Fibroblast of lung (primary cell): ENCODE measurements at regions not wholly inside any gene's neighbourhood (a gene's known extent, or its start where the extent isn't known, plus 50 kb on each side); places are given as distances from the start of the nearest gene placed in this dataset.
A peak's percentile ranks its signal among the peaks of the same experiment; 100 is the strongest.

Source experiments
- DNase-seq, 2 donors: peaks; one replicate each; pipeline versions ENCODE4 v3.0.0 to v3.0.0-alpha.2; 2010; ENCODE audit warnings: low read depth in 2 of 2
- H2AFZ ChIP-seq: 2 replicates; pipeline ENCODE4 v1.5.1; 2012; ENCODE audit warnings: low read length, control low read depth, inconsistent platforms
- H3K27ac ChIP-seq: 2 replicates; pipeline ENCODE4 v1.5.1; 2011; ENCODE audit warnings: low read length, control low read depth; ENCODE audit not compliant: insufficient read depth
- H3K27me3 ChIP-seq: 2 replicates; pipeline ENCODE4 v1.5.1; 2011; ENCODE audit warnings: mild to moderate bottlenecking, low read length; ENCODE audit not compliant: control insufficient read depth, insufficient read depth
- H3K36me3 ChIP-seq: 2 replicates; pipeline ENCODE4 v1.5.1; 2011; ENCODE audit warnings: low read length; ENCODE audit not compliant: control insufficient read depth, insufficient read depth
- H3K4me1 ChIP-seq: 2 replicates; pipeline ENCODE4 v1.5.1; 2011; ENCODE audit warnings: low read length; ENCODE audit not compliant: control insufficient read depth, insufficient read depth; ENCODE audit errors: extremely low read depth
- H3K4me2 ChIP-seq: 2 replicates; pipeline ENCODE4 v1.5.1; 2011; ENCODE audit warnings: low read length, control low read depth; ENCODE audit not compliant: insufficient read depth; ENCODE audit errors: extremely low read depth
- H3K4me3 ChIP-seq, 4 experiments: fragments of 200-600 bp in 1 of 4; sonication (generic) in 1 of 4; replicated peaks in 1 of 4; 2 replicates each; pipeline ENCODE4 v1.5.1; 2011 to 2016; ENCODE audit warnings: low read length in 4 of 4, low read depth in 3 of 4, mild to moderate bottlenecking in 3 of 4, control low read depth in 2 of 4, inconsistent platforms in 1 of 4, mixed read lengths in 1 of 4; ENCODE audit not compliant: insufficient read depth in 1 of 4; ENCODE audit errors: control extremely low read depth in 1 of 4
- H3K79me2 ChIP-seq: 2 replicates; pipeline ENCODE4 v1.5.1; 2012; ENCODE audit warnings: mild to moderate bottlenecking, low read length, inconsistent platforms; ENCODE audit not compliant: control insufficient read depth, insufficient read depth
- H3K9ac ChIP-seq: 2 replicates; pipeline ENCODE4 v1.5.1; 2011; ENCODE audit warnings: mild to moderate bottlenecking, low read length, control low read depth; ENCODE audit not compliant: insufficient read depth
- H3K9me3 ChIP-seq: 2 replicates; pipeline ENCODE4 v1.5.1; 2012; ENCODE audit warnings: low read depth, low read length; ENCODE audit not compliant: control insufficient read depth, insufficient read depth
- H4K20me1 ChIP-seq: 2 replicates; pipeline ENCODE4 v1.5.1; 2011; ENCODE audit warnings: low read length; ENCODE audit not compliant: control insufficient read depth, insufficient read depth; ENCODE audit errors: extremely low read depth
- EZH2 ChIP-seq: IDR thresholded peaks from 2 replicates; pipeline ENCODE4 v1.5.1; 2012; ENCODE audit warnings: low read length, control low read depth, mild to moderate bottlenecking; ENCODE audit errors: missing control alignments
- TF ChIP-seq, protein P1 (sequence below), 2 donors: IDR thresholded peaks in 1 of 2; conservative IDR thresholded peaks in 1 of 2; 1 replicate in 1 of 2; 2 replicates in 1 of 2; pipeline ENCODE4 v1.5.1; 2011 to 2012; ENCODE audit warnings: low read length in 2 of 2, control low read depth in 1 of 2, inconsistent platforms in 1 of 2, low read depth in 1 of 2, mild to moderate bottlenecking in 1 of 2

DNA sequence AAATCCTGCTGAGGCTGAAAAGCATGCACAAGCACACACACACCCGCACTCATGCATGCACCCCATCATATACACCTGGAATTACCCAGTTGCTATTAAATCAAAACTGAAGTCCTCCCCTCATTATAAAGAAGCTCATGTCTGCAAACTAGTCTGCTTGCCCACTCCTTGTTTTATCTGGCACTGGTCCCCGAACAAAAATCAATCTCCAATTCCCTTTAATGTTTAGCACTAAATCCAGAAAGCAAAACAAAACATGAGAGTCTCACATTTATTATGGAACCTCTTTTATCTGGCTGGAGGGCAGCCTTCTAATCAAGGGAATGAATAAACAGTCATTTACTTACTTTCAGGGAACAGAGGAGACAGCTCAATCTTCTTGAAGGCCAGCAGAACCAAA, 1093.4 kb upstream of the FLRT2 start:
- TF ChIP-seq EZH2, result no peak
- TF ChIP-seq, protein P1, sequence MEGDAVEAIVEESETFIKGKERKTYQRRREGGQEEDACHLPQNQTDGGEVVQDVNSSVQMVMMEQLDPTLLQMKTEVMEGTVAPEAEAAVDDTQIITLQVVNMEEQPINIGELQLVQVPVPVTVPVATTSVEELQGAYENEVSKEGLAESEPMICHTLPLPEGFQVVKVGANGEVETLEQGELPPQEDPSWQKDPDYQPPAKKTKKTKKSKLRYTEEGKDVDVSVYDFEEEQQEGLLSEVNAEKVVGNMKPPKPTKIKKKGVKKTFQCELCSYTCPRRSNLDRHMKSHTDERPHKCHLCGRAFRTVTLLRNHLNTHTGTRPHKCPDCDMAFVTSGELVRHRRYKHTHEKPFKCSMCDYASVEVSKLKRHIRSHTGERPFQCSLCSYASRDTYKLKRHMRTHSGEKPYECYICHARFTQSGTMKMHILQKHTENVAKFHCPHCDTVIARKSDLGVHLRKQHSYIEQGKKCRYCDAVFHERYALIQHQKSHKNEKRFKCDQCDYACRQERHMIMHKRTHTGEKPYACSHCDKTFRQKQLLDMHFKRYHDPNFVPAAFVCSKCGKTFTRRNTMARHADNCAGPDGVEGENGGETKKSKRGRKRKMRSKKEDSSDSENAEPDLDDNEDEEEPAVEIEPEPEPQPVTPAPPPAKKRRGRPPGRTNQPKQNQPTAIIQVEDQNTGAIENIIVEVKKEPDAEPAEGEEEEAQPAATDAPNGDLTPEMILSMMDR (conservative IDR thresholded peaks at IDR 0.05 in 1 of 2, IDR thresholded peaks at IDR 0.05 in 1 of 2; ENCODE audit: low read depth in 1 of 2, low read length in 2 of 2), result no peak
- Histone ChIP-seq H3K9me3 (no peaks in the 10 kb centered on the region), H3K9ac (no peak overlapping the region), H2AFZ (no peak overlapping the region), H3K27ac (no peak overlapping the region), H3K79me2 (no peaks in the 10 kb centered on the region), H3K4me2 (no peak overlapping the region), H3K4me3 (no peak overlapping the region), H3K27me3 (no peaks in the 10 kb centered on the region), H3K36me3 (no peaks in the 10 kb centered on the region), H3K4me1 (no peaks in the 10 kb centered on the region), H4K20me1 (no peaks in the 10 kb centered on the region)
- DNase-seq, result no peak

DNA sequence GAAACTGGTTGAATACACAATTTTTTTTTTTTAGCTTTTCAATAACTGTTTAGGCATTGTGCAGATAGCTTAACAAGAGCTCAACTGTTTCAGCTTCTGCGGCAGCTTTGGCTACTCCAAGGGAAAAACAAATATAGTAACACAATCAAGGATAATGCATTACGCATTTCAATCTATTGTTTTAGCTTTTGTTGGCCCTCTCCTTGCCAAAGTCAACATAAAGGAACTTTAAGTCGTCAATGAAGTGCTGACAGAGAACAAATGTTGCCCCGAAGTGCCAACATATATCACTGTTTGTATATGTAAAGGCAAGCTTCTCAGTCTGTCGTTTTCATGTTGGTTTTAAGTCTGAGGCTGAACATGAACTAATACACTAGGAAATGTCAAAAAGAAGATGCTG, 1087.4 kb upstream of the FLRT2 start:
- no peaks in the 10 kb centered on the region for H3K36me3 ChIP-seq
- H2AFZ ChIP-seq, result no peak overlapping the region
- H4K20me1 ChIP-seq, result no peaks in the 10 kb centered on the region
- no peaks in the 10 kb centered on the region for H3K4me1 ChIP-seq
- H3K27me3 ChIP-seq, result no peaks in the 10 kb centered on the region
- H3K4me2 ChIP-seq, result no peak overlapping the region
- H3K4me3 ChIP-seq, result no peak overlapping the region
- H3K9me3 ChIP-seq, result no peaks in the 10 kb centered on the region
- H3K79me2 ChIP-seq, result no peaks in the 10 kb centered on the region
- DNase-seq, result peak in 1 of 2 donors; percentile 0
- H3K27ac ChIP-seq, result no peak overlapping the region
- no peak overlapping the region for H3K9ac ChIP-seq
- no peak for TF ChIP-seq EZH2
- TF ChIP-seq, protein P1 (conservative IDR thresholded peaks at IDR 0.05 in 1 of 2, IDR thresholded peaks at IDR 0.05 in 1 of 2; ENCODE audit: low read depth in 1 of 2, low read length in 2 of 2), result no peak

DNA sequence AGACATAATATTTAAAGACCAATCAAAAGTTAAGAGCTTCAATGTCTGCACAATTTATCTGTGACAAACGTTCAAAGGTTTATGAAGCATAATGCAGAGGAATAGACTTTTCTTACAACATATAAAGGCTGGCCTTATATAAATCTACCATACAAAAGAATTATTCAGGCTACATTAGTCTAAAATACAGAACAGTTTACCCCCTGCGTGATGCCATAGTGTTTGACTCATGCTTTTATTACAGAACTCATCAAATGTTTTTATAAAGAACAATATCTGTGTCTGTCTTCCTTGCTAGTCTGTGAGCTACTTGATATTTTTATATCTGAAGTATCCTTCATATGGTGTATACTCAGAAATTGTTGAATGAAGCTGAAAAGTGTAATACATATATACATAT, 1084.5 kb upstream of the FLRT2 start:
- Histone ChIP-seq H3K27me3 (no peaks in the 10 kb centered on the region), H4K20me1 (no peaks in the 10 kb centered on the region), H2AFZ (no peak overlapping the region), H3K9ac (no peak overlapping the region), H3K4me3 (no peak overlapping the region), H3K4me2 (no peak overlapping the region), H3K9me3 (no peaks in the 10 kb centered on the region), H3K36me3 (no peaks in the 10 kb centered on the region), H3K4me1 (no peaks in the 10 kb centered on the region), H3K79me2 (no peaks in the 10 kb centered on the region), H3K27ac (no peak overlapping the region)
- TF ChIP-seq, protein P1 (conservative IDR thresholded peaks at IDR 0.05 in 1 of 2, IDR thresholded peaks at IDR 0.05 in 1 of 2; ENCODE audit: low read depth in 1 of 2, low read length in 2 of 2), result no peak
- TF ChIP-seq EZH2, result no peak
- DNase-seq, result no peak
